ENCODE measurements at regions not wholly inside any gene's neighbourhood (a gene's known extent, or its start where the extent isn't known, plus 50 kb on each side); places are given as distances from the start of the nearest gene placed in this dataset.

DNA sequence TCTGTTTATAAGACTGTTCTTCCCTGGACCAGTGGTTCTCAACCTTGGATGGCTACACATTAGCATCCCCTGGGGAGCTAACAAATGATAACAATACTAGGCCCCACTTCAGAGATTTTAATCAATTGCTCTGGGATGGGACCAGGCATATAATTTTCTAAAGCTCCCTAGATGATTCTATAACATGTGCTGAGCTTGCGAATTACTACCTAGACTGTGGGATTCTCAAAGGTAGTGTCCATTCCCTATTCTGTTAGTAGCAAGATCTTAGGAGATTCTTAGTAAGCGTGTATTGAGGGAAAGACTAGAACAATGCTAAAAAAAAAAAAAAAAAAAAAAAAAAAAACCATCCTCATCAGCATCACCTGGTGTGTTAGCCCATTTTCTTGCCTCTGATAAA, 412.0 kb upstream of the CDH5 start:
- DNase-seq (ENCODE audit: low spot score), result no peak

DNA sequence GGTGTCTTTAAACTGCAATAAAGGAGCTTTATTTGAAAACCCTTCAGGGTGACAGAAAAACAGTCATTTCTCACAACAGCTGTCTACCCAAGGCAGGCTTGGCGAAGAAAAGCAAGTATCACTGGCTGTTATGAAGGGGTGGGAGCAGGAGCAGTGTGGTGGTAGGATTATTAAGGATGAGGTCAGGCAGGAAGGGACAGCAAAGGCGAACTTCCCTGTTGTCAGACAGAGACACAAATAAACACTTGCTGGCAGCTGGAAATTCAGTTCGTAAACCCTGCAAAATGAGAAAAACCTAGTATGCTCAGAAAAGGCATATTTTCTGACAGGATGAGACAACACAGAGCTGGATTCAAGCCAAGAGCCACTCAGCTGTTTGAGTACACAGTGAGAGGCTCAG, 416.3 kb upstream of the CDH5 start:
- DNase-seq (ENCODE audit: low spot score), result no peak

DNA sequence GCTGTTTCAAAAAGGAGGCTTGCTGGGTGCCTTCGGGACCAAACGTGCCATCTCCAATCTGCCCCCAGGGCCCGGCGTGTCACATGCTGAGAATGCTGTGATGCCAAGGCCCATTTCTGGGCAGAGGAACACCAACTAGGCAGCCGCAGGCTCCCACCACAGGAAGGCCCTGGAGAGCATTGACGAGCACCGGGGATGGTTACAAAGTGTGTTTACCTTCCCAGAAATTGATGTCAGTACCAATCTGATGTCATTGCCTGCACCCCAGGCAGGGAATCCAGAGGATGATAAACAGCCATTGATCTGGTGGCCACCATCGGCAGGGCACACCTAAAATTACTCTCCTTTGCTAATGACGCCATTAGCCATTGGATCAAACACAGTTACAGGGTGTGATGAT, 418.1 kb upstream of the CDH5 start:
- DNase-seq (ENCODE audit: low spot score), result no peak

DNA sequence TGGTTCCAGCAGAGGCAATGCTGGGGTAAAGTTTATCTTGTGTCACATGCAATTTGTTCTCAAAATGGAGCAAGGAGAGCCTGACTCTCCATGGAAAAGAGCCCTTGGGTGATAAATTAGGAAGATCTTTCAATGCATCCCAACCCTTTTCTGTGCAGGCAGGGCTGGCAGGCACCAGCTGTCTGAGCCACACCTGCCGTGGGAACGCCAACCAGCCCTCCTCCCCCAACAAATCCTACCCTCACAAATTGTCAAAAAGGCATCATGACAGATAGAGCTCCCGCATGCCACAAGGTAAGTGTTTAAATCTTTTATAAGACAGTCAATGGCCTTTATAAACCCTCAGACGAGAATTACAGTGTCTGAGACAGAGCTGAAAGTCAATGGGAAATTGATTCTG, 418.5 kb upstream of the CDH5 start:
- DNase-seq (ENCODE audit: low spot score), result no peak

DNA sequence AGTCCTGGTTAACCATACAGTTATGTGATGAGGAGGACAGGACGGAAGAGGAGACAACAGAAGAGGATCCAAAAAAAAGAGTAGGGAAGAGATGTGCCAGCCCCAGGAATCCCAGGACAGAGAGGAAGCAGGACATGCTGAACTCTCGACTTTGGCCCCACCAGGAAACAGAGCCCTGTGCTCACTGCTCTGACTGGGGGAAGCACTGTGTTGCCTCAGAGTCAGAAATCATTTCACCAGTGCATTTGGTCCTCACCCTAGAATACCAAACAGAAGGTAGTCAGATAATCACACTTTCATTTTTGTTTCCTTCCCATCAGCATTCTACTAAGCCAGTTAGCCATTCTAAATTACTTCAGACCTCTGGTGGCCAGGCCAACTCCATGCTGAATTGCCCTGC, 421.0 kb upstream of the CDH5 start:
- no peak for DNase-seq (ENCODE audit: low spot score)

DNA sequence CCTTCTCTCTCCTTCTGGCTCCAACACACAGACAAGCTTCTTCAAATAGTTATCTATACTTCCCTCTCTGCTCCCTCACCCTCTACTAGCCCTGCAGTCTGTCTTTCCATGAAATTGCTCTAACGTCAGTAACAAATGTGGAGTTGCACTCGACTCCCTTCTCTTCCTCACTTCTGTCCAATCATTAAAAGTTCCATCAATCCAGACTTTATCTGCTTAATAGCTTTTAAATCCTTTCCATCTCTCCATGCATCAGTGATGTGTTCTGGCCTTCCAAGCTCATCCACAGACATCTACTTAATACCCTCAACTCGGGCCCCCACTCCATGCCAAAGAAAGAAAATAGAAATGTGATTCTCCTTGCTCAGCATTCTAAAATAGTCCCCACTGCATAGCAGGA, 422.1 kb upstream of the CDH5 start:
- no peak for DNase-seq (ENCODE audit: low spot score)

DNA sequence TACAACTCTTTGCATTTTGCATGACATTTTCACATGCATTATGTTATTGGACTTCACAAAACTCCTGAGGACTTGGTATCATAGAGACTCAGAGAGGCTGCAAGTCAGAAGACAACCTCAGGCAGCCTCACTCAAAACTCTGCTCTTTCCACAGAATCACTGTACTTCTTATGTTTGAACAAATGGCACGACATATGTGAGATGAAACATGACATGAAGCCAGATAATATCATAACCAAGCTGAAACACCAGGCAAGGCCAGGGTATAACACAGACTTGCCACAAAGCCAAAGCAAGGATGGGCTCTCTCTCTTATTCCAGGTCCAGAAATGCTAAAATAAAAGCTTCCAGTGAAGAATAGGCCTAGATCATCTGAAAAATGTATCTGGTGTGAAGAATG, 425.8 kb upstream of the CDH5 start:
- DNase-seq (ENCODE audit: low spot score), result no peak

DNA sequence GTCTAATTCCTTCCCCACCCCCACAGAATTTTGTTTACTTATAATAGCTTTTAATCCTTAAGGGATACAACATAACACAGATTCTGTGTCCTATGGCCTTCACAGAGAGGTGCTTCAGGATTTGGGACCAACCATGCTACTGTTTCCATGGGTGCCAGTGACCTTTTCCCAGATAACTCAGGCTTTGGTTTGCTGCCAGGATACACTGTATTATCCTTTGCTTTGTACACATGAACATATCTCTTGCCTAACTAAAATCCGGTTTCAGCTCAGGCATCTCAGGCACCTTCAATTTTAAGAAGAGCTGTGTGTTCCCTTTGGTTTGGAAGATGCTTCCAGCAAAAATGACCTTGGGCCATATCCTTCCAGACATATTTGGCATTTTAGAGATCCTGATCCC, 428.4 kb upstream of the CDH5 start:
- no peak for DNase-seq (ENCODE audit: low spot score)

DNA sequence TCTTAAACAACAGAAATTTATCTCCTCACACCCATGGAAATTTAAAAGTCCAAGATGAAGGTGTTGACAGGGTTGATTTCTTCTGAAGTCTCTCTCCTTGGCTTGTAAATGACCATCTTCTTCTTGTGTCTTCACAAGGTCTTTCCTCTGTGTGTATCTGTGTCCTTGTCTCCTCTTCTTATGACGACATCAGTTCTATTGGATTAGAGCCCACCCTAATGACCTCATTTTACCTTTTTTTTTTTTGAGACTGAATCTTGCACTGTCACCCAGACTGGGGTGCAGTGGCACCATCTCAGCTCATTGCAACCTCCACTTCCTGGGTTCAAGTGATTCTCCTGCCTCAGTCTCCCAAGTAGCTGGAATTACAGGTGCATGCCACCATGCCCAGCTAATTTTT, 429.0 kb upstream of the CDH5 start:
- DNase-seq (ENCODE audit: low spot score), result no peak

DNA sequence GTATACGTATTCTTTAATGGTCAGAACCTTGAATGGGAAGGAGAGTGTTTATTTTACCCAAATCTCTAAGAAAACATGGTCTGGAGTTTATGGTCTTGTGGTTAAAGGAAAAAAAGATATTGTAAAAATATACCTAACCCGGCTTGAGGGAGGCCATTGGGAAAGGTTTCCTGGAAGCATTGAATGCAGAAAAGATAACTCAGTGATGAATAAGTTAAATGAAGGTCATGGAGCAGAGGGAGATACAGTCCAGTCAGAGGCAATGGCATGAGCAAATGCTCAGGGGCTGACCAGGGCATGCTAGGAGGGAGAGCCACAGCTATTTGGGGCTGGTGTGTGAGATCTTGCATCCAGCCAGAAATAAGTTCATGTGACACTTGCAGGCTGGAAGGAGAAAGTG, 430.4 kb upstream of the CDH5 start:
- no peak for DNase-seq (ENCODE audit: low spot score)

DNA sequence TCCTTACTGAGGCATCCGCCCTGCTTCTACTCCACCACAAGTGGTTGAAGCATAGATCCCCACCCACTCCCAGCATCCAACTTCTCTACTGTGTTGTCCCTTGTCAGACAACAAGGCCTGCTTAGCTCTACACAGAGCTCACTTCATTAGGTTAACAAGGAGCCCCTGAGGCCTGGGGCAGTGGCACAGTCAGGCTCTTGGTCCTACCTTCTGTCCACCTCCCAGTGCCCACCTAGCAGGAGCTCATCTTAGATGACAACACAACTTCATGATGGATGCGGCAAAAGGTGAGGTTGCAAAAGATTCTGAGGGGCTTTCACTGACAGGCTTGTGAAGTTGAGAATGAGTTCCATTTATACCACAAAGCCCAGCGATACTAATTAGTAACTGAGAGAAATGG, 432.0 kb upstream of the CDH5 start:
- no peak for DNase-seq (ENCODE audit: low spot score)

DNA sequence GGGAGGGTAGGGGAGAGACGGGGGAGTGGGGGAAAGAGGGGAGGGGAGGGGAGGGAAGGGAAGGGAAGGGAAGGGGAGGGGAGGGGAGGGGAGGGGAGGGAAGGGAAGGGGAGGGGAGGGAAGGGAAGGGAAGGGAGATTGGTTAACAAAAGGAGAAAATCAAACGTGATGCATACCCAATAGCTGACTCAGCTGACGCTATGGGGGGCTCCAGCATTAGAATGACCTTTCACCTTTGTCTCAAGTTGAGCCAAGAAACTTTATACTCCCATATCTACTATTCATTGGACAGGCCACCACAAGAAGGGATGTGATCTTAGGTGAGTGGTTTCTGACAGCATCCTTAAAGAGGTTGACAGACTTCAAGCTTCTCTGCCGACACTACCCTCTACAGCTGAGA, 432.8 kb upstream of the CDH5 start:
- DNase-seq (ENCODE audit: low spot score), result no peak

DNA sequence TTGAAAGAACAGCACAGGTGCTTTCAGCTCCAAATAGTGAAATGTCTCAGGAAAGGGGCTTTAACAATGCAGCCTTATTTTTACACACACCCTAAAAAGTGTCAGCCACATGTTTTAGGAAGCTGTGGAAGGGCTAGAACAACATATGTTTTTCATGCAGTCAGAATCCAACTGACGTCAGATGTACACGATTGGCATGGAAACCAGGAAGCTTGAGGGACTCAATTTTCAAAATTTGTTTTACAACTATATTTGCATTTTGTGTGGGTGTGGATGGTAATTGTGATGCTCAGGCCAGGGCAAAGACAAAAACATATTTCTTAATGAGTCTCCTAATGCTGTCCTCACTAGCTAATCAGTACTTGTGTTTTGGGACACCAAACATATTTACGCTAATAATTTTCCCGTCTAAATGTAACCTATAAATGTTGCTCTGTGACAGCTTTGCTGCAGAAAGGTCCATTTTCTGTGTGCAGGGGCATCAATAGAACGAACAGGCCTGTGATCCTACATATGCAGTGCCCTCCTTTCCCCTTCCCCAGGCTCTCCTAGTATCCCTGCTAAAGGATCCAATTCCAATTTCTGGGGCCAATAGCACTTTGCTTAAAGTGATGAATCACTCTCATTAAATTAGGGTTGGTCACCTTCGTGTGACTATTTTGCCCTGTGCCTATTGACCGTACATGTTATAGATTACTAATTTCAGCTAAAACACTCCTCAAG, 434.0 kb upstream of the CDH5 start:
- DNase-seq (ENCODE audit: low spot score), result no peak

DNA sequence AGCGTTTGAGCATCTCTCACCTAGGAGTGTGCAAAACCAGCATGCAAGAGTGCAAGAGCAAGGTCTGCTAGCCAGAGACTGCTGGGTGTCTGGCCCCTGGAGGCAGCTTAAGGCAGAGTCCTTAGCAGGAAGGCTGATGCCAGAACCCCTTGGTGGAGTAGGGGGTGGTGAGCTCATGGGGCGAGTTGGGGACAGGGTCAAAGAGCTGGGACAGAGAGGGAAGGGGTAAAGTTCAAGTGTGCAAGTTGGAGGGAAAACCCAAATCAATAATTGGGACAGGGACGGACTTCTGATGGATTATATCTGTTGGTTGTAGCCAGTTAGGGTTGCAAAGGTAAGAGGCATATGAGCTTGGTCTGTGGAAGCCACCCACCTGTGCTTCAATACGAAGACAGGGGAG, 443.6 kb upstream of the CDH5 start:
- no peak for DNase-seq (ENCODE audit: low spot score)

DNA sequence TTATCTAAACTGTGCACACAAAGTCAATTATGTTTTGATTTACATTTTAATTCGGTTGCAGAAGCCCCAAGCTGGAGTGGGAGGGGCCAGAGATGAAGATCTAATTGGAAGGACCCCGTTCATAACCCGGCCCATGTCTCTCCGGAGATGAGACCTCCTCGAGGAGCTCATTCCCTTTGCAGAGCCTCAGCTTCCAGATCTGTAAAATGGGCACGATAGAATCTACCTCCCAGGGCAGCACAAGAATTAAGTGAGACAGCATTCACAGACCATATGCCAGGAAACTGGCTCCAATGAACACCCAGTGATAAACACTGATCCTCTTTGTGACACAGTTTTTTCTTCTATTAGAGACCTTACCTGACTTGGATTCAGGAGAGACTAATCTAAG, 446.5 kb upstream of the CDH5 start:
- DNase-seq (ENCODE audit: low spot score), result no peak

DNA sequence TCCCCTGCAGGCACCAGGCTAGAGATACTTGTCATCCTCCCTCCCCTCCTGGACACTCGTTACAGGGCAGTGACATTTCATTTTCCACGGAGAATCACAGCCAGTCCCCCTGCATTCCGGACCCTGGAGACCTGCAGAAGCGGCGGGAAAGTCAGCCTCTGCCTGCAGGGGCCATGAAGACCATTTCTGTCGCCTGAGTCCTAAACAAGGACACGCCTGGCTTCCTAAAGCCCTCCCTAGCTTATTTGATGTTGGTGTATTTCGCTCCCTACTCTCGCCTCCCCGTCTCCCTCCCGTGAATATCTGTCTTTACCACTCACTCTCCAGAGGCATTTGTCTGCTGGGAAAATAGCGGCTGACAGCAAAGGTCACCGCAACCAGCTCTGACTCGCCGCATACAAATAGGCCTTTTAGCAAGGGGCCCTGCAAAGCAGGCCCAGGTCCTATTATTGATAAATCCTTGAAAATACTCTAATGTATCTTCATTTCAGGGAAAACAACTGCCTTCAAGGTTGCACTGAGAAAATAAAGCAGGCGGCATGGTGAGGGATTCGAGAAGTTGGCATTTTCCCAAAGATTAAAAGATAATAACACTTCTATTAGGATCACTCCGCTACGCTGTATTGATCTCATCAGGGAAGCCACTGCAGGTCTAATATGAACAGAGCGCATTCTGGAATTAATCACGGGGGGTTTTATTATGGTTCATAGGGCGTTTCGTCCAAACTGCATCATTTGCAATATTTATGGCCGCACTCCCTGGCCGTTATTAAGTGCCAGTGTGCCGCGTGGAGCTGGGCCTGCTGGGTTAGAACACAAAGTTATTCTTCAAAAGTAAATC, 447.1 kb upstream of the CDH5 start:
- DNase-seq (ENCODE audit: low spot score), result no peak

DNA sequence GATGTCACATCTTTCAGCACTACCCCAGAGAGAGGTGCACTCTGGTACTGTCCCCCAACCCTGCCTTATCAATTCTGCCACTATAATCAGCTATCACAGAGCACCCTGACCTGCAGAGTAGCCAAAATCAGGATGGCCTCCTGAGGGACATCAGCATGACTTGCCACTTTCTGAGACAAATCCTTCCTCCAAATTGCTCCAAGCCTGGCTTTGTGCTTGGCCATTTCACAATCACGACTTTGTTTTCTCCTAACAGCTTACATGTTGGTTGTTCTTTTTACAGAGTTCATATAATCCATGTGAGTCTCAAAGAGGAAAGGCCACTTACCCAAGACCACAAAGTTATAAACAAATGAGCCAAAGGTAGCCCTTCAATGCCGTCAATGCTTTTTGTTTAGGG, 449.0 kb upstream of the CDH5 start:
- no peak for DNase-seq (ENCODE audit: low spot score)

DNA sequence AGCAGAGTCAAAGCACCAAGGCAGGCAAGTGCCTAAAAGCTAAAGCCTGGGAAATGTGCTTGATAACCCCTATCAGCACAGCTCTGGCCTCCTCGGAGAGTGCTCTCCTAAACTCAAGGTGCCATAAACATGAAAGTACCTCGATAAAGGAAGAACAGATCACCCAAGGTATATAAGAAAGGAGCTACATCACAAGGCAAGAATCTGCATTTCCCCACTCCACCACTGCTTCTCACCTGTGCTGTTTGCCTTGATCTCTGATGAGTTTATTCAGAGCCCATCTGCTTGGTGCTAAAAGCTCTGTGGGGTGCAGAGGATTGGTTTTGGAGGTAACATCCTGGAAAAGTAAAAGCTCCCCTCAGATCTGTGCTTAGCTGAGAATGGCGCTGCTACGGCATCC, 449.5 kb upstream of the CDH5 start:
- no peak for DNase-seq (ENCODE audit: low spot score)

DNA sequence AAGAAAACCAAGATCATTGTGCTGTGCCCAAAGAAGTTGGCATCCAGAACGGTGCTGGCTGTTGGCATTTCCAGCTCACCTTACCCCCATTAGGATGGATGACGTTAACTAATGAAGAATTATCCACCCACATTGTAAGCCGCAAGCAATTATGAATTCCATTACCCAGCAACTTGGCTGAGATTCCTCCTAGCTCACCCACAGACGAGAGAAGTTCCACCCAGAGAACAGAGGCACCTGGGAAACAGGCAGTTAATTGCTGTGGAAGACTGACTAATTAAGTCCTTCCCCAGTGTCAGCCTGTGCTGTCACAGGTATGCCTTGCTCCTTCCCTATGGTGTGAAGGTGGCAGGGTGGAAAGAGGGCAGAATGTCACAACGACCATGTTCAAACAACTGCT, 456.2 kb upstream of the CDH5 start:
- no peak for DNase-seq (ENCODE audit: low spot score)

DNA sequence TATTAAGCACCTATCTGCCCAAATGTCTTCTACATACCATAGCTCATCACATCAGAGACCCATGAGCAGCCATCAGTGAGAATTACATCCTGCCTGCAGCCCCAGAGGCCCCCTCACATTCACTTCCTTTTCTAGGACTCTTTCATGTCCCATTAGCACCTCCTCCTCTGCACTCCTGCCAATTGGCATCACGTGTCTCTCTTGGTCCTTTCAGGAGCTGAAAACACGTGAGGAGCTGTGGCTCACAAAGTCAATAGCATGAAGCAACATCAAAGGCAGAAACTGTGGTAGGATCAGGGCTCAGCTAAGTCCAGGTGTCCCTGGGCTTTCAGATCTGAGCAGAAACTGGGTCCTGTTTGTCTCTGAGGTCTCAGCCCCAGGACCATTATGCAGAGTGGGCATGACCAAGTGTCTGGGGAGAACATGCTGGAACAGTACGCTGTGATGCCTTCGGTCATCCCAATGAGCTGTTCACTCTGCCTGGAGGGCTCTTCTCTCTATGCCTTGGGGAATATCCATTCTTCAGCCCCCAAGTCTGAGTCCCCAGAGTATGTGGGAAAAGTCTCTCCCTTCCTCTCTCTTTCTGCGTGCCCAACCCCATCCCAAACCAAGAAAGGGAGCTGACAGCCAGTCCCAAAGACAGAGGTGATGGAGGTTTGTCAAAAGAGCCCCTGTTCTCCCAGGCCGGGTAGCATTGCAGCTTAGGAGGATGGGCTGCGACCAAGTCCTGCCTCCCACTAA, 457.0 kb upstream of the CDH5 start:
- DNase-seq (ENCODE audit: low spot score), result no peak

DNA sequence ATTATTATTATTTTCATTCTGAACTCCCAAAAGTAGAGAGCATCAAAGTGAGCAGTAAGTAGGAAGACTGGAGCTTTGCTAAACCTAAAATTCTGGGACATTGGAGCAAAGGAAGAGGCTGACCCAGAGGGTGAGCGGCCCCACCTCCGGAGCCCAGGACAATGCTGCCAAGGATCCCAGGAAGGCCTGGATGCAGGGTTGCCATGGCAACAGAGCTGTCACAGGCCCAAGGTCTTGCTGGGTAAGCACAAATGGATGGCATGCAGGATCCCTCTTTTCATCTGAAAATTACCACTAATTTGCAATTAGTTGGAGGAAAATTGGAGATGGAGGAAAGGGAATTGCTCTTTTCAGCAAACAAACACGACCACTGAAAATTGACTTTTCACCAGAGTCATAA, 457.9 kb upstream of the CDH5 start:
- no peak for DNase-seq (ENCODE audit: low spot score)

DNA sequence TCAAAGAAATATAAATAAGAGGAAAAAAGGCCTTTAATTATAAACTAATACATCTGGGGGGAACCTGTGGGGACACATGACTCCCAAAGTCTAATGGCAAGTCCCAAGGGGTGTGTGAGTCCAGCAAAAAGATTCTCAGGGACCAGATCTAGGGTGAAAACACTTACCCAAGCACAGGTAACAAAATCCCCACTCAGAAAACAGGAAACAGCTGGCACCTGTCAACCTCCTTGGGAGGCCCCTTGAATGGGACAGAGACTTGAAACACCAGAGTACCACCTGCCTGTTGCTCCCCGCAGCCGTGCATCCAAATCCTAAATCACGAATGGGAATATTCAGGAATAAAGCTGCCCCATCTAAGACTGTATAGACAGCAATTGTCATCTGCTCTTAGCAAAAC, 461.2 kb upstream of the CDH5 start:
- DNase-seq (ENCODE audit: low spot score), result no peak

DNA sequence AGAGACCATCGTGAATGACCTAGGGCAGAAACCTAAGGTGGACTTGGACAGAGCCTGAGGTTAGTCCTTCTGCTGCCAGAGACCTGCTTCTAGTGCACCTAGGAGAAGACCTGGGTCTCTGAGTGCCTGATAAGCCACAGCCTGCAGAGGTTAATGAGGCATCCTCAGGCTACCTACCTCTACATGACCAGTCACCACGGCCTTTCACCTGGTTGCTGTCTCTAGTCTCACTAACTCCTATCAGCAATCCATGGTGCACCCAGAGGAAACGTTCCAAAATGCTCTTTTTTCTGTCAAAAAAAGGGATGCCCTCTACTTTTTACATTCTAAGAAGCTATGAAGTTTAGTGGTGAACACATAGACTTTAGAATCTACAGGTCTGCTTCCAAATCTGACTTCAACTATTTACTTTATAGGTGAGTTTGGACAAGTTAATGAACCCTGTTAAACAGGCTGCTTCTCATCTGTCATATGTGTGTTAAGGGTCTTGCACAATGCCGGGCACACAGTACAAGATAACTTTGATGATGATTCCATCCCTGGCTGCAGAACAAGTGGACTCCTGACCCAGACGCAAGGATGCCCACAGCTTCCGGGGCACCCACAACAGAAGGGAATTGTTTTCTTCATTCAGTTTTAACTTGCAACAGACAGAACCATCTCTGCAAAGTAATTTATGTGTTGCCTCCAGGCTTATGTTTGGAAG, 469.9 kb upstream of the CDH5 start:
- DNase-seq (ENCODE audit: low spot score), result no peak
